ENCODE measurements at regions not wholly inside any gene's neighbourhood (a gene's known extent, or its start where the extent isn't known, plus 50 kb on each side); places are given as distances from the start of the nearest gene placed in this dataset.

GRCh38 chr5:174172566-174172965 is 127.1 kb downstream of the NSG2 start:
- Mint-ChIP-seq H3K27ac (no peak overlapping the region), H3K4me1 (no peaks in the 10 kb centered on the region), H3K4me3 (no peak overlapping the region), H3K36me3 (no peaks in the 10 kb centered on the region), H3K9me3 (peaks cover 3% of the 10 kb centered on the region), H3K27me3 (ENCODE audit: low read depth) (peaks cover 24% of the 10 kb centered on the region)
- no peak for DNase-seq (ENCODE audit: low spot score in 2 of 2, unreplicated experiment in 2 of 2)
- TF ChIP-seq CTCF (IDR thresholded peaks at IDR 0.05; ENCODE audit: unreplicated experiment): no peak

GRCh38 chr5:174173766-174174165 is 128.3 kb downstream of the NSG2 start:
- H3K27ac Mint-ChIP-seq: no peak overlapping the region
- H3K4me3 Mint-ChIP-seq: no peak overlapping the region
- no peak for TF ChIP-seq CTCF (IDR thresholded peaks at IDR 0.05; ENCODE audit: unreplicated experiment)

GRCh38 chr5:174175716-174176268 is 130.3 kb downstream of the NSG2 start:
- no peaks in the 10 kb centered on the region for H3K4me1 Mint-ChIP-seq
- no peak overlapping the region for H3K4me3 Mint-ChIP-seq
- no peaks in the 10 kb centered on the region for H3K9me3 Mint-ChIP-seq
- no peaks in the 10 kb centered on the region for H3K36me3 Mint-ChIP-seq
- no peak overlapping the region for H3K27ac Mint-ChIP-seq
- H3K27me3 Mint-ChIP-seq (ENCODE audit: low read depth): peaks cover 37% of the 10 kb centered on the region
- no peak for TF ChIP-seq CTCF (IDR thresholded peaks at IDR 0.05; ENCODE audit: unreplicated experiment)
- DNase-seq (ENCODE audit: low spot score in 2 of 2, unreplicated experiment in 2 of 2): no peak

More at GRCh38 chr5:174173766-174174165, 128.3 kb downstream of the NSG2 start:
- peaks cover 3% of the 10 kb centered on the region for H3K9me3 Mint-ChIP-seq
- DNase-seq (ENCODE audit: low spot score in 2 of 2, unreplicated experiment in 2 of 2): no peak
- H3K36me3 Mint-ChIP-seq: no peaks in the 10 kb centered on the region
- H3K4me1 Mint-ChIP-seq: no peaks in the 10 kb centered on the region
- H3K27me3 Mint-ChIP-seq (ENCODE audit: low read depth): peaks cover 33% of the 10 kb centered on the region

GRCh38 chr5:174176511-174176910 is 131.0 kb downstream of the NSG2 start:
- no peak overlapping the region for H3K4me3 Mint-ChIP-seq
- H3K9me3 Mint-ChIP-seq: no peaks in the 10 kb centered on the region
- peaks cover 38% of the 10 kb centered on the region for H3K27me3 Mint-ChIP-seq (ENCODE audit: low read depth)
- H3K4me1 Mint-ChIP-seq: no peaks in the 10 kb centered on the region
- H3K36me3 Mint-ChIP-seq: no peaks in the 10 kb centered on the region
- no peak overlapping the region for H3K27ac Mint-ChIP-seq
- no peak for TF ChIP-seq CTCF (IDR thresholded peaks at IDR 0.05; ENCODE audit: unreplicated experiment)
- DNase-seq (ENCODE audit: low spot score in 2 of 2, unreplicated experiment in 2 of 2): no peak

GRCh38 chr5:174177531-174177930 is 132.0 kb downstream of the NSG2 start:
- Mint-ChIP-seq H3K9me3 (no peaks in the 10 kb centered on the region), H3K27me3 (ENCODE audit: low read depth) (peaks cover 37% of the 10 kb centered on the region), H3K27ac (no peak overlapping the region), H3K4me1 (no peaks in the 10 kb centered on the region), H3K4me3 (no peak overlapping the region), H3K36me3 (no peaks in the 10 kb centered on the region)
- DNase-seq (ENCODE audit: low spot score in 2 of 2, unreplicated experiment in 2 of 2): no peak
- no peak for TF ChIP-seq CTCF (IDR thresholded peaks at IDR 0.05; ENCODE audit: unreplicated experiment)
